Anterior cingulate cortex (tissue), 58 donors: ENCODE measurements at regions not wholly inside any gene's neighbourhood (a gene's known extent, or its start where the extent isn't known, plus 50 kb on each side); places are given as distances from the start of the nearest gene placed in this dataset.

Experiments used
- DNase-seq, 58 donors: peaks; one replicate each; lab custom pipeline; 2025; lab: John Stamatoyannopoulos, UW

GRCh38 chr10:78286668-78287067 is 253.0 kb downstream of the RPS24 start:
- no peak for DNase-seq

- DNase-seq: no peak
These were observed 254.0 kb downstream of the RPS24 start for GRCh38 chr10:78287618-78288017.

- no peak for DNase-seq
These were observed 255.0 kb downstream of the RPS24 start for GRCh38 chr10:78288663-78289062.

DNA sequence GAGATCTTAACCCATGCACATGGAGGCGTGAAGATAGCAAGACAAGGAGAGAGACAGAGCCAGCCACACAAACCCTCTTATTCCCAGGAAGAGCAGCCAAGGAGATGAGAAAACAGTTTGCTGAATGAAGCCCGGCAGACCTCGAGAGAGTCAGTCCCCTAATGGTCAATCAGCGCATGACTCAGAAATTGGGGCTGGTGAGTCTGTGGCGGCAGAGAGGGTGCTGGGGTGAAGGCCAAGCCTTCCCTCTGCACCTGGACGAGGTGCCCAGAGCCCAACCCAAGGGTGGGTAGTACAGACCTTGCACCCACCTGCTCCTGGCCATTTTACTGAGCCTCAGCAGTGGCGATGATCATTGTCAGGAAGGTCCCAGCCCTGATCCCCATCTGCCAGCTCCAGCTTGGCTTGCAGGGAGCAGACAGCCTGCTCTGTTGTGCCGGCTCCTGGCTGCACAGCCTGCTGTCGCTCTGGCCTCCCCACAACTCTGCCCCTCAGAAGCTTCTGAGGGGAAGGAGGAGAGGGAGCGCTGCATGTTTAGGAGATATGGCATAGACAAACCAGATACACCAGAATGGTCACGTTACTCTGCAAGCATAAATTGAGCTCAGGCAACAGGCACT is 256.6 kb downstream of the RPS24 start:
- peak in 2 of 58 donors; percentile 24 to 35 for DNase-seq

- DNase-seq: no peak
These were observed 258.1 kb downstream of the RPS24 start for GRCh38 chr10:78291722-78292121.

DNA sequence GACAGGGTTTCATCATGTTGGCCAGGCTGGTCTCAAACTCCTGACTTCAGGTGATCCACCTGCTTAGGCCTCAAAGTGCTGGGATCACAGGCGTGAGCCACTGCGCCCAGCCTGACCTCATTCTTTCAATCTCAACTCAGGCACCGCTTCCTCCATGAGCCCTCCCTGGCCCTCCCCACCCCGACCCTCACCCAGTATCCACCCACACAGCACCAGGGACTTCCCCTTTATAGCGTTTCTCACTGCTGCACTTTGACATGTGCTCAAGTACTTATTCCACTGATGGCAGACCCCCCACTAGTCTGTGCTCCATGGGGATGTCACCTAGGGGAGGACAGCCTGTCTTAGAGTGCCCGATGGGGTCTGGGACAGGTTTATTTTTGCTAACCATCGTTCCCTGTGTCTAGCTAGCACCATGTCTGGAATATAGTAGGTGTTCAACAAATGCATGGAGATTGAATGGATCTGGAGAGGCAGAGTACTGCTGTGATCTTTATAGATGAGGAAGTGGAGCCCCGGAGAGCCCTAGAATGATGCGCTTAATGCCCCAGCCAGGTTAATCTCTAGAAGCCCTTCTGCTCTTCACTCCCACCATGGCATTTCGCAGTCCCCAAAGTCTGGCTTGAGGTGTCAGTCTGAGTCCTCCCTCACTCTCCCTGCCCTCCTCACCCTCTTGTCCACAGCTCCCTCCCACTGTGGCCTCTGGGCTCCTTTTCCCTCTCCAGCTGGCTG is 258.8 kb downstream of the RPS24 start:
- DNase-seq: no peak

DNA sequence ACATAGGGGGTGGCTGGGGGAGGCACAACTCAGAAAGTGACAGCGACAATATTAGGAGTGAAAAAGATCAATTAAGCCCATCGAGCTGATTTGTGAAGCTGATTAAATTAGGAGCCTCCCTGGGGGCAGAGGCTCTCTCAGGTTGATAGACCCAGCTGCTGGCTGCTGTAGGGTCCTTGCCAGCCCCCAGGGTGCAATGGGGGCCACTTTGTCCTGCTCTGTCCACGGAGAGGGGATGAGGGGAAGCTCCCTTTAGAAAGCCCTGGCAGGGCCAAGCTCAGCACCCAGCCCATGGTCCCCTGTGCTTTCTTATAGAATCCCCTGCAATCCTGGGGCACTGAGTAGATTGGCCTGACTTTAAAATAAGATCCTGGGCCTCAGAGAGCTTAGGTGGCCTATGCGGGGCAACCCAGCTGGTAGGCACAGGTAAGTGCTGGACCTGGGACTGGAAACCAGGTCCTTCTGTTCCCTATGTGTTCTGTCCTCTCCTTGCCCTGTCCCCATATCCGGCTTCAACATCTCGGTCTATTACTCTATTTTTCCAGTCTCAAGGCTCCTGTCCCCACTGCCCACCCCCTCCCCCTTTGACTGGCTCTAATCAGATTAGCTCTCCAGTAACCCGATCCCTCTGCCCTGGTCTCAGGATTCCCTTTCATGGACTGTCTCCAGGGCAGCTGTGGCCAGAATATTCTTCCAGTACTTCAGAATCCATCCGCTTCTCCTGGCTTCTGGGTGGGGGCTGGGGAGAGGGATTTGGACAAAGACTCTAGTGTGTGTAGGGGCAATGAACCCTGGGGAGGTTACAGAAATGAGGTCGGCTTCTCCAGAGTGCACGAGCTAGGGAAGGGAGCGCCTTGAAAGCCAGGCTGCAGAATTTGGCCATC is 259.6 kb downstream of the RPS24 start:
- peak in 5 of 58 donors; percentile 7 to 34 (median 24) for DNase-seq

GRCh38 chr10:78295242-78295641 is 261.6 kb downstream of the RPS24 start:
- DNase-seq: no peak

- no peak for DNase-seq
These were observed 263.1 kb downstream of the RPS24 start for GRCh38 chr10:78296785-78297184.

GRCh38 chr10:78297997-78298396 is 264.3 kb downstream of the RPS24 start:
- DNase-seq: no peak

- no peak for DNase-seq
These were observed 265.2 kb downstream of the RPS24 start for GRCh38 chr10:78298835-78299234.

DNA sequence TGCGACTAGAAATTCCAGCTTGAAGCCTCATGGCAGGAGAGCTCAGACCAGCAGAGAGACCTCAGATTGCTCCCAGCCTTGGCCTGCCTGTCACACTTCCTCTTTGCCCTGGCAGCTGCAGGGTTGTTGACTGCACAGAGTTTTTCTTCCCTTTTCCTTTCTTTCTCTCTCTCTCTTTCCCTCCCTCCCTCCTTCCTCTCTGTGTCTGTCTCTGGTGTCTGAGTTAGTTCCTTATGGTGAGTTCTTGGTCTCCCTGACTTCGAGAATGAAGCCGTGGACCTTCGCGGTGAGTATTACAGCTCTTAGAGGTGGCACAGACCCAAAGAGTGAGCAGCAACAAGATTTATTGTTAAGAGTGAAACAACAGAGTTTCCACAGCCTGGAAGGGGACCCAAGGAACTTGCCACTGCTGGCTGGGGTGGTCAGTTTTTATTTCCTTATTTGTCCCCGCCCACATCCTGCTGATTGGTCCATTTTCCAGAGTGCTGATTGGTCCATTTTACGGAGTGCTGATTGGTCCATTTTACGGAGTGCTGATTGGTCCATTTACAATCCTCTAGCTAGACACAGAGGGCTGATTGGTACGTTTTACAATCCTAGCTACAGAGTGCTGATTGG is 266.3 kb downstream of the RPS24 start:
- DNase-seq: peak in 3 of 58 donors; percentile 9 to 14 (median 13)

- DNase-seq: no peak
These were observed 266.9 kb downstream of the RPS24 start for GRCh38 chr10:78300526-78300925.

DNA sequence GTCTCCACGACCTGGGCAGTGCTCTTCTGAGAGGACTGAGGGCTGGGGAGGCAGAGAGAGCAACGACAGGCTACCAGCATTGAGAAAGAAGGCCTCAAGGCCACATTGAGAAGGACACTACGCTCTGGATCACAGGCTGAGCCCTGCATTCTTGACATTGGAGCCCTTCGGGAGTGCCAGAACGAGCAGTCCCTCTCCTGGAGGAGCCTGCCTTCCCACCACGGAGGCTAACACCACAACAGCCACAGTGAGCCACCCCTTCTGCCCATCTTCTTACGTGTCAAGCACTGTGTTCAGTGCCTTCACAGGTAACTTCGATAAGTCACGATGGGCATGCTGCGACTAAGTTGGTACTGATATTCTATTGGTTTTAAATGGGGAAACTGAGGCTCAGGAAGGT is 267.8 kb downstream of the RPS24 start:
- no peak for DNase-seq

DNA sequence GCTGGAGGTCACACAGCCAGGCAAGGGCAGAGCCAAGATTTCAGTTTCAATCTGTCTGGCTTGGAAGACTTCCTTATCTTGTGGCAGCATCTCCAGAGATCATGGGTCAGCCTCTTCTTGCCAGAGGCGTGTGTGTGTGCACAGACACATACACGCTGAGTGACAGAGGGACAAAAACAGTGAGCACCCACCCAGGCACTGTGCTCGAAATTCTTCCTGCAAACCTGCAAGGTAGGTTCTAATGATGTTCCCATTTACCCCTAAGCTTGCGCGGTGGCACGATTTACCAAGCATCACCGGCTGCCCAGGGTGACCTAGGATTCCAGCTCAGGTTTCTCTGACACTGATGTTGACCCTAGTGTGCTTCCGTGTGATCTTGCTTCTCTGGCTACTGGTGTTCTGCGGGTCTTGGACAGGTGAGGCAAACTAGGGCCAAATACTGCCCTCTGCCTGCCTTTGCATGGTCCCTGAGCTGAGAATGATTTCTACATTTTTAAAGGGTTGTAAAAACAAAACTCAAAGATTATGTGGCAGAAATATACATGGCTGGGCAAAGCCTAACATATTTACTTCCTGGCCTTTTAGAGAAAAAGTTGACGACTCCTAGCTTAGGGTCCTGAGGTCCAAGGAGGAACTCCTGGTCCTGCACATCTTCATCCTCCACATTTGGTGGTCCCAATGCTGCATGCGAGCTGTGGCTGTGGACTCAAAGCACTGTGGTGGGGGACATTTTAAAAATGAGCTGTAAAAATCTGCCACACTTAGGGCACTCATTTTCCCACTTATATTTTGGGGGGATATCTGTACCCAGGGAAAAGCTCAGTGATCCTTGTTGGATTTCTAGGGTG is 268.5 kb downstream of the RPS24 start:
- DNase-seq: no peak

DNA sequence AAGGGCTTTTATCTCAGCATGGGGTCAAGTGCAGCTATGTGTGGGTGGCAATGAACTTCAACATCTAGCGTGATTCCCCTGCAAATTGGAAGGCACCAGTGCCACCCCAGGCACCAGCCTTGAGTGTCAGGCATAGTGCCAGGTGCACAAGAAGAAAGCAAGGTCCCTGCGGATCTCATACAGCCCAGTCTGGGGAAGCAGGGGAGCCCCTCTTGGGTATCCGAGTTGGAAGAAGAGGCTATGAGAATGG is 269.0 kb downstream of the RPS24 start:
- DNase-seq: peak in 5 of 58 donors; percentile 44 to 79 (median 66)

- peak in 57 of 58 donors; percentile 73 to 98 (median 92) for DNase-seq
These were observed 269.6 kb downstream of the RPS24 start for GRCh38 chr10:78302989-78303854.

DNA sequence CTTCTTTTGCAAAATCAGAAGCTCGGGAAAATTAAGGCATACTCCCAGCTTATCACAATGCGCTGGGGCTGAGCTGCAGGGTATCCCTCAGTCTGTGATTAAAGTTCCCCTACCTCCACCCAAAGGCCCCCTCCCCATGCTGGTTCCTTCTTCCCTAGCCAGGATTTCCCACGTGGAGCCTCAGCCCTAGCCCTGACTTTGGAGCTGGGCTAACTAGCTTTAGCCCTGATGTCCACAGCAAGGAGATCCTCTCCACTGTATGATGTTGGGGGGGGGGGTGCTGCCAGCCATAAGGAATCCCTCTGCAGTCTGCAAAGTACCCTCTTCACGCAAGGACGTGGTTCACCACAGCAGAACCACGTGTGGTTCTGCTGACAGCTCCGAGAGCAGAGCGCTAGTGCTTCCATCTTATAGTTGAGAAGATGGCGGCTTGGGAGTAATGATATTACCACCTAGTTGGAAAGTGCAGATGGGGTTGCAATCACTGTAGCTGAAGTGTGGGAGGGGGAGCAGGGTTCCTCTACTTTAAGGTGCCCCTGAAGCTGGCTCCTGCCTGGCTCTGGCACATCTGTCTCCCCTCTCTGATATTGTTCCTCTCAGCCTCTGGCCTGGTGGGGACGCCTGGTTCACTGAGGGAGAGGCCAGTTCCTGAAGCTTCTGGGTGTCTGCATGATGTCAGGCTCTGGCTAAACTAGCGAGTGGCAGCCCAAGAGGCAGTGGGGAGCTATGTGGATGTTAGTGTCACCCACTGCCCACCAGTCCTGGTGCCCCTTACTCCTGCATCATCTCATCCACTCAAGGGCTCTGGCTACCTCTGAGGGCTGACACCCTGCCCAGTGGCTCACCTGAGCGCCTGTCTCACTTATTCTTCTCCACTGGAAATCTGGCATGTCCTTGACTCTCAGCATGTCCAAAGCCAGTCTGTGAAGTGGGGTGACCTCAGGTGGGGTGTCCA is 270.7 kb downstream of the RPS24 start:
- no peak for DNase-seq
